WTC11 (cell line): ENCODE measurements at regions not wholly inside any gene's neighbourhood (a gene's known extent, or its start where the extent isn't known, plus 50 kb on each side); places are given as distances from the start of the nearest gene placed in this dataset.
"Not testable (repeated sequence)": the region's sequence is repeated elsewhere in the genome, so short reads cannot be mapped to it uniquely, and the experiment has no call there.

Experiments used
- ATAC-seq: fragments of 200-7000 bp; cut with Tn5 transposase; 2 replicates; pipeline ENCODE4 v1.10.0; 2021; ENCODE audit warnings: mild to moderate bottlenecking, moderate library complexity
- CTCF ChIA-PET: fragments of 300-600 bp; sonication (Branson Sonifier 250); formaldehyde crosslinking; loops from one replicate; lab custom pipeline; 2021; ENCODE audit warnings: antibody characterized with exemption; lab: Charles Lee
- POLR2A ChIA-PET: fragments of 350-600 bp; sonication (Branson Sonifier 250); formaldehyde crosslinking; loops from one replicate; lab custom pipeline; 2021; ENCODE audit warnings: antibody characterized with exemption; lab: Charles Lee
- DNase-seq: peaks from one replicate; pipeline ENCODE4 v3.0.0; 2021; ENCODE audit warnings: low spot score
- H3K27ac Mint-ChIP-seq: 2 replicates; pipeline ENCODE4 v1.8.0; 2021; ENCODE audit warnings: mixed read lengths
- H3K27me3 Mint-ChIP-seq: 2 replicates; pipeline ENCODE4 v1.8.0; 2021; ENCODE audit warnings: low read depth, mild to moderate bottlenecking, moderate library complexity, mixed read lengths
- H3K36me3 Mint-ChIP-seq: 2 replicates; pipeline ENCODE4 v1.8.0; 2021; ENCODE audit warnings: mixed read lengths
- H3K4me1 Mint-ChIP-seq: 2 replicates; pipeline ENCODE4 v1.8.0; 2022; ENCODE audit warnings: mixed read lengths
- H3K4me3 Mint-ChIP-seq: 2 replicates; pipeline ENCODE4 v1.8.0; 2021; ENCODE audit warnings: mild to moderate bottlenecking, moderate library complexity, mixed read lengths
- H3K9me3 Mint-ChIP-seq: 2 replicates; pipeline ENCODE4 v1.8.0; 2021; ENCODE audit warnings: mixed read lengths
- CREM ChIP-seq: sonication (generic); formaldehyde crosslinking; IDR thresholded peaks from 2 replicates; pipeline ENCODE4 v1.8.1; 2022; ENCODE audit warnings: mild to moderate bottlenecking, missing genetic modification reagents, moderate library complexity
- EMX1 ChIP-seq: fragments of 250-450 bp; sonication (Bioruptor Pico); IDR thresholded peaks from 2 replicates; pipeline ENCODE4 v1.8.0; 2021; ENCODE audit warnings: mild to moderate bottlenecking
- ETV6 ChIP-seq: sonication (generic); formaldehyde crosslinking; IDR thresholded peaks from 2 replicates; pipeline ENCODE4 v1.8.1; 2022; ENCODE audit warnings: mild to moderate bottlenecking, missing genetic modification reagents
- FOXK1 ChIP-seq: sonication (generic); formaldehyde crosslinking; IDR thresholded peaks from 2 replicates; pipeline ENCODE4 v1.8.0; 2022; ENCODE audit warnings: mild to moderate bottlenecking, moderate library complexity, missing genetic modification reagents
- HMGXB4 ChIP-seq: sonication (generic); formaldehyde crosslinking; IDR thresholded peaks from 2 replicates; pipeline ENCODE4 v1.8.1; 2023; ENCODE audit warnings: mild to moderate bottlenecking, moderate library complexity, missing genetic modification reagents
- NFYB ChIP-seq: sonication (generic); formaldehyde crosslinking; conservative IDR thresholded peaks from 2 replicates; pipeline ENCODE4 v1.8.0; 2022; ENCODE audit warnings: low read depth, missing genetic modification reagents
- NR1H2 ChIP-seq: sonication (generic); formaldehyde crosslinking; IDR thresholded peaks from 2 replicates; pipeline ENCODE4 v1.9.0; 2021; ENCODE audit warnings: mild to moderate bottlenecking, moderate library complexity, missing genetic modification reagents
- PRRX2 ChIP-seq: fragments of 250-450 bp; sonication (Bioruptor Pico); IDR thresholded peaks from 2 replicates; pipeline ENCODE4 v1.8.0; 2021; ENCODE audit warnings: mild to moderate bottlenecking
- RELA ChIP-seq: sonication (generic); formaldehyde crosslinking; IDR thresholded peaks from 2 replicates; pipeline ENCODE4 v1.8.1; 2022; ENCODE audit warnings: missing genetic modification reagents, mild to moderate bottlenecking, borderline replicate concordance
- ZNF121 ChIP-seq: sonication (generic); formaldehyde crosslinking; IDR thresholded peaks from 2 replicates; pipeline ENCODE4 v1.8.0; 2023; ENCODE audit warnings: missing genetic modification reagents
- ZNF219 ChIP-seq: sonication (generic); formaldehyde crosslinking; IDR thresholded peaks from 2 replicates; pipeline ENCODE4 v1.8.0; 2023; ENCODE audit warnings: missing genetic modification reagents, mild to moderate bottlenecking, borderline replicate concordance
- ZNF232 ChIP-seq: sonication (generic); formaldehyde crosslinking; IDR thresholded peaks from 2 replicates; pipeline ENCODE4 v1.8.0; 2022; ENCODE audit warnings: mild to moderate bottlenecking, missing genetic modification reagents
- ZNF671 ChIP-seq: fragments of 250-450 bp; sonication (Bioruptor Pico); IDR thresholded peaks from 2 replicates; pipeline ENCODE4 v1.8.0; 2021; ENCODE audit warnings: mild to moderate bottlenecking
- TF ChIP-seq, protein P1 (sequence below): fragments of 250-450 bp; sonication (Bioruptor Pico); IDR thresholded peaks from 2 replicates; pipeline ENCODE4 v1.9.0; 2021; ENCODE audit warnings: mild to moderate bottlenecking
- TF ChIP-seq, protein P2 (sequence below): sonication (generic); formaldehyde crosslinking; IDR thresholded peaks from 2 replicates; pipeline ENCODE4 v1.8.0; 2023; ENCODE audit warnings: missing genetic modification reagents
- TF ChIP-seq, protein P3 (sequence below): sonication (generic); formaldehyde crosslinking; IDR thresholded peaks from 2 replicates; pipeline ENCODE4 v1.8.0; 2023; ENCODE audit warnings: mild to moderate bottlenecking, missing genetic modification reagents
- TF ChIP-seq, protein P4 (sequence below): sonication (generic); formaldehyde crosslinking; IDR thresholded peaks from 2 replicates; pipeline ENCODE4 v1.8.1; 2023; ENCODE audit warnings: mild to moderate bottlenecking, missing genetic modification reagents, moderate library complexity

- TF ChIP-seq, protein P1, sequence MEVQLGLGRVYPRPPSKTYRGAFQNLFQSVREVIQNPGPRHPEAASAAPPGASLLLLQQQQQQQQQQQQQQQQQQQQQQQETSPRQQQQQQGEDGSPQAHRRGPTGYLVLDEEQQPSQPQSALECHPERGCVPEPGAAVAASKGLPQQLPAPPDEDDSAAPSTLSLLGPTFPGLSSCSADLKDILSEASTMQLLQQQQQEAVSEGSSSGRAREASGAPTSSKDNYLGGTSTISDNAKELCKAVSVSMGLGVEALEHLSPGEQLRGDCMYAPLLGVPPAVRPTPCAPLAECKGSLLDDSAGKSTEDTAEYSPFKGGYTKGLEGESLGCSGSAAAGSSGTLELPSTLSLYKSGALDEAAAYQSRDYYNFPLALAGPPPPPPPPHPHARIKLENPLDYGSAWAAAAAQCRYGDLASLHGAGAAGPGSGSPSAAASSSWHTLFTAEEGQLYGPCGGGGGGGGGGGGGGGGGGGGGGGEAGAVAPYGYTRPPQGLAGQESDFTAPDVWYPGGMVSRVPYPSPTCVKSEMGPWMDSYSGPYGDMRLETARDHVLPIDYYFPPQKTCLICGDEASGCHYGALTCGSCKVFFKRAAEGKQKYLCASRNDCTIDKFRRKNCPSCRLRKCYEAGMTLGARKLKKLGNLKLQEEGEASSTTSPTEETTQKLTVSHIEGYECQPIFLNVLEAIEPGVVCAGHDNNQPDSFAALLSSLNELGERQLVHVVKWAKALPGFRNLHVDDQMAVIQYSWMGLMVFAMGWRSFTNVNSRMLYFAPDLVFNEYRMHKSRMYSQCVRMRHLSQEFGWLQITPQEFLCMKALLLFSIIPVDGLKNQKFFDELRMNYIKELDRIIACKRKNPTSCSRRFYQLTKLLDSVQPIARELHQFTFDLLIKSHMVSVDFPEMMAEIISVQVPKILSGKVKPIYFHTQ (CRISPR knock-in tag): no peak
- TF ChIP-seq, protein P2, sequence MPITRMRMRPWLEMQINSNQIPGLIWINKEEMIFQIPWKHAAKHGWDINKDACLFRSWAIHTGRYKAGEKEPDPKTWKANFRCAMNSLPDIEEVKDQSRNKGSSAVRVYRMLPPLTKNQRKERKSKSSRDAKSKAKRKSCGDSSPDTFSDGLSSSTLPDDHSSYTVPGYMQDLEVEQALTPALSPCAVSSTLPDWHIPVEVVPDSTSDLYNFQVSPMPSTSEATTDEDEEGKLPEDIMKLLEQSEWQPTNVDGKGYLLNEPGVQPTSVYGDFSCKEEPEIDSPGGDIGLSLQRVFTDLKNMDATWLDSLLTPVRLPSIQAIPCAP (CRISPR knock-in tag): no peak
- TF ChIP-seq FOXK1: no peak
- no peak for TF ChIP-seq CREM (CRISPR knock-in tag)
- TF ChIP-seq NFYB (CRISPR knock-in tag): no peak
- TF ChIP-seq ETV6 (CRISPR knock-in tag): no peak
Measured at GRCh38 chr5:57635146-57635777, 152.7 kb upstream of the ACTBL2 start (continued).

GRCh38 chr5:57632937-57633336 is 150.3 kb upstream of the ACTBL2 start:
- CTCF ChIA-PET: interaction anchor here (2.9 kb wide), 1 partner anchor 17 kb away, joined by 12 read pairs; no protein-coding TSS in a partner anchor
- Mint-ChIP-seq H3K4me1 (0 out of 2 replicates have a peak, but pooled peaks cover 4% of the 10 kb centered on the region), H3K27ac (no peak overlapping the region), H3K27me3 (no peaks in the 10 kb centered on the region), H3K4me3 (no peak overlapping the region), H3K36me3 (no peaks in the 10 kb centered on the region), H3K9me3 (peaks cover 4% of the 10 kb centered on the region; the same call in 1 of the 2 replicates)
- POLR2A ChIA-PET: no interaction called here
- DNase-seq (no peak), ATAC-seq (no peak)
- TF ChIP-seq ZNF219 (CRISPR knock-in tag): no peak

- H3K9me3 Mint-ChIP-seq, ATAC-seq, H3K27me3 Mint-ChIP-seq, DNase-seq, CTCF ChIA-PET, H3K4me1 Mint-ChIP-seq, H3K4me3 Mint-ChIP-seq, POLR2A ChIA-PET, H3K27ac Mint-ChIP-seq, H3K36me3 Mint-ChIP-seq: not testable (repeated sequence)
Measured at GRCh38 chr5:57631139-57631538, 148.5 kb upstream of the ACTBL2 start.

GRCh38 chr5:57627661-57628060 is 145.1 kb upstream of the ACTBL2 start:
- ATAC-seq (no peak), DNase-seq (no peak)
- no peak overlapping the region for H3K27ac Mint-ChIP-seq
- H3K27me3 Mint-ChIP-seq: no peaks in the 10 kb centered on the region
- H3K4me1 Mint-ChIP-seq: no peaks in the 10 kb centered on the region
- TF ChIP-seq PRRX2 (CRISPR knock-in tag) (no peak), EMX1 (CRISPR knock-in tag) (no peak), NR1H2 (CRISPR knock-in tag) (no peak), RELA (no peak), ZNF671 (CRISPR knock-in tag) (no peak), HMGXB4 (no peak), ZNF232 (no peak), ZNF121 (CRISPR knock-in tag) (no peak), CREM (CRISPR knock-in tag) (no peak)
- TF ChIP-seq, protein P3, sequence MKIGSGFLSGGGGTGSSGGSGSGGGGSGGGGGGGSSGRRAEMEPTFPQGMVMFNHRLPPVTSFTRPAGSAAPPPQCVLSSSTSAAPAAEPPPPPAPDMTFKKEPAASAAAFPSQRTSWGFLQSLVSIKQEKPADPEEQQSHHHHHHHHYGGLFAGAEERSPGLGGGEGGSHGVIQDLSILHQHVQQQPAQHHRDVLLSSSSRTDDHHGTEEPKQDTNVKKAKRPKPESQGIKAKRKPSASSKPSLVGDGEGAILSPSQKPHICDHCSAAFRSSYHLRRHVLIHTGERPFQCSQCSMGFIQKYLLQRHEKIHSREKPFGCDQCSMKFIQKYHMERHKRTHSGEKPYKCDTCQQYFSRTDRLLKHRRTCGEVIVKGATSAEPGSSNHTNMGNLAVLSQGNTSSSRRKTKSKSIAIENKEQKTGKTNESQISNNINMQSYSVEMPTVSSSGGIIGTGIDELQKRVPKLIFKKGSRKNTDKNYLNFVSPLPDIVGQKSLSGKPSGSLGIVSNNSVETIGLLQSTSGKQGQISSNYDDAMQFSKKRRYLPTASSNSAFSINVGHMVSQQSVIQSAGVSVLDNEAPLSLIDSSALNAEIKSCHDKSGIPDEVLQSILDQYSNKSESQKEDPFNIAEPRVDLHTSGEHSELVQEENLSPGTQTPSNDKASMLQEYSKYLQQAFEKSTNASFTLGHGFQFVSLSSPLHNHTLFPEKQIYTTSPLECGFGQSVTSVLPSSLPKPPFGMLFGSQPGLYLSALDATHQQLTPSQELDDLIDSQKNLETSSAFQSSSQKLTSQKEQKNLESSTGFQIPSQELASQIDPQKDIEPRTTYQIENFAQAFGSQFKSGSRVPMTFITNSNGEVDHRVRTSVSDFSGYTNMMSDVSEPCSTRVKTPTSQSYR (CRISPR knock-in tag): no peak
- TF ChIP-seq, protein P2 (CRISPR knock-in tag): no peak
- TF ChIP-seq, protein P4, sequence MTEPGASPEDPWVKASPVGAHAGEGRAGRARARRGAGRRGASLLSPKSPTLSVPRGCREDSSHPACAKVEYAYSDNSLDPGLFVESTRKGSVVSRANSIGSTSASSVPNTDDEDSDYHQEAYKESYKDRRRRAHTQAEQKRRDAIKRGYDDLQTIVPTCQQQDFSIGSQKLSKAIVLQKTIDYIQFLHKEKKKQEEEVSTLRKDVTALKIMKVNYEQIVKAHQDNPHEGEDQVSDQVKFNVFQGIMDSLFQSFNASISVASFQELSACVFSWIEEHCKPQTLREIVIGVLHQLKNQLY (CRISPR knock-in tag): no peak
- ChIA-PET CTCF (interaction anchor here (2.6 kb wide), 1 partner anchor 23 kb away, joined by 8 read pairs; no protein-coding TSS in a partner anchor), POLR2A (no interaction called here)
- peaks cover 4% of the 10 kb centered on the region; the same call in 1 of the 2 replicates for H3K9me3 Mint-ChIP-seq
- no peak overlapping the region for H3K4me3 Mint-ChIP-seq
- no peaks in the 10 kb centered on the region for H3K36me3 Mint-ChIP-seq
